HCT116 (cell line): ENCODE measurements at regions not wholly inside any gene's neighbourhood (a gene's known extent, or its start where the extent isn't known, plus 50 kb on each side); places are given as distances from the start of the nearest gene placed in this dataset.

Source experiments
- ATAC-seq: fragments of 200-7000 bp; cut with Tn5 transposase; 2 replicates; pipeline ENCODE4 v1.9.1; 2020; ENCODE audit warnings: mild to moderate bottlenecking, moderate library complexity
- BruUV-seq: library from RNA; stranded (reverse); fragments of 400-500 nt; replicated peaks from 2 replicates; lab custom pipeline; 2021; lab: Mats Ljungman, UMichigan
- CTCF ChIA-PET: fragments of 300-600 bp; sonication (Branson Sonifier 250); formaldehyde crosslinking; loops from one replicate; lab custom pipeline; 2021; ENCODE audit warnings: antibody characterized with exemption; lab: Charles Lee
- POLR2A ChIA-PET: fragments of 300-600, 350-600 bp; sonication (Branson Sonifier 250); formaldehyde crosslinking; loops from one replicate; lab custom pipeline; 2021; ENCODE audit warnings: antibody characterized with exemption; lab: Charles Lee
- RAD21 ChIA-PET, 2 experiments: fragments of 300-600 bp; sonication (Branson Sonifier 250); formaldehyde crosslinking; loops; one replicate each; lab custom pipeline; 2023; ENCODE audit warnings: low total read pairs in 2 of 2; ENCODE audit not compliant: uncharacterized antibody in 2 of 2, unreplicated experiment in 2 of 2, low non-redundant PET in 1 of 2; lab: Charles Lee
- DNase-seq: peaks from one replicate; pipeline ENCODE4 v3.0.0-alpha.2; 2010; ENCODE audit warnings: low read depth, low spot score
- H2AFZ ChIP-seq: fragments of 200-600 bp; shearing (Covaris generic), sonication (generic); 2 replicates; pipeline ENCODE4 v1.6.1; 2017; ENCODE audit warnings: low read depth, mixed run types, mixed read lengths, antibody characterized with exemption, low read length; ENCODE audit not compliant: poor library complexity, severe bottlenecking
- H3K27ac ChIP-seq: 2 replicates; pipeline ENCODE4 v1.5.1; 2012; ENCODE audit warnings: low read depth, low read length
- H3K27me3 ChIP-seq: fragments of 200-600 bp; sonication (generic); 2 replicates; pipeline ENCODE4 v1.6.1; 2016; ENCODE audit warnings: mixed run types, low read length, mixed read lengths; ENCODE audit not compliant: insufficient read depth
- H3K36me3 ChIP-seq, 2 experiments: fragments of 200-500 bp in 1 of 2; fragments of 200-600 bp in 1 of 2; sonication (Bioruptor generic) in 1 of 2; sonication (generic) in 1 of 2; 2 replicates each; pipeline versions ENCODE4 v1.5.1 to v1.6.1; 2014 to 2016; ENCODE audit warnings: low read length in 2 of 2, inconsistent platforms in 1 of 2, mixed read lengths in 1 of 2, mixed run types in 1 of 2; ENCODE audit not compliant: insufficient read depth in 2 of 2, control insufficient read depth in 1 of 2
- H3K4me1 ChIP-seq, 2 experiments: fragments of 200-600 bp in 1 of 2; sonication (generic) in 1 of 2; 2 replicates each; pipeline versions ENCODE4 v1.5.1 to v1.6.1; 2012 to 2017; ENCODE audit warnings: low read length in 2 of 2, inconsistent platforms in 1 of 2, mild to moderate bottlenecking in 1 of 2, mixed read lengths in 1 of 2, mixed run types in 1 of 2, moderate library complexity in 1 of 2; ENCODE audit not compliant: insufficient read depth in 2 of 2, control insufficient read depth in 1 of 2
- H3K4me2 ChIP-seq: fragments of 200-600 bp; sonication (generic); 2 replicates; pipeline ENCODE4 v1.6.1; 2017; ENCODE audit warnings: mixed run types, low read length, mixed read lengths
- H3K4me3 ChIP-seq, 2 experiments: fragments of 200-600 bp in 1 of 2; sonication (generic) in 1 of 2; replicated peaks in 1 of 2; 2 replicates each; pipeline ENCODE4 v1.5.1; 2011 to 2016; ENCODE audit warnings: low read length in 2 of 2, control low read depth in 1 of 2, low read depth in 1 of 2, mild to moderate bottlenecking in 1 of 2, mixed read lengths in 1 of 2, mixed run types in 1 of 2
- H3K79me2 ChIP-seq: fragments of 200-600 bp; sonication (generic); 2 replicates; pipeline ENCODE4 v1.6.1; 2017; ENCODE audit warnings: mild to moderate bottlenecking, mixed run types, low read length, moderate library complexity, mixed read lengths; ENCODE audit not compliant: insufficient read depth
- H3K9ac ChIP-seq: fragments of 200-600 bp; sonication (generic); 2 replicates; pipeline ENCODE4 v1.6.1; 2016; ENCODE audit warnings: low read length, mixed read lengths
- H3K9me2 ChIP-seq: fragments of 200-600 bp; sonication (generic), shearing (Covaris generic); 2 replicates; pipeline ENCODE4 v1.6.1; 2017; ENCODE audit warnings: mixed run types, mild to moderate bottlenecking, moderate library complexity; ENCODE audit not compliant: insufficient read depth
- H3K9me3 ChIP-seq, 2 experiments: fragments of 200-500 bp in 1 of 2; fragments of 200-600 bp in 1 of 2; sonication (Bioruptor generic) in 1 of 2; sonication (generic) in 1 of 2; 2 replicates each; pipeline ENCODE4 v1.6.1; 2014 to 2017; ENCODE audit warnings: low read length in 2 of 2, mixed read lengths in 2 of 2, inconsistent platforms in 1 of 2, low read depth in 1 of 2, mild to moderate bottlenecking in 1 of 2, mixed run types in 1 of 2, moderate library complexity in 1 of 2; ENCODE audit not compliant: control insufficient read depth in 1 of 2, insufficient read depth in 1 of 2
- H4K20me1 ChIP-seq: fragments of 200-600 bp; sonication (generic), shearing (Covaris generic); 2 replicates; pipeline ENCODE4 v1.6.1; 2017; ENCODE audit warnings: mixed run types, mild to moderate bottlenecking, moderate library complexity; ENCODE audit not compliant: insufficient read depth
- CEBPB ChIP-seq: IDR thresholded peaks from 2 replicates; pipeline ENCODE4 v1.6.1; 2012; ENCODE audit warnings: low read depth
- FOSL1 ChIP-seq: IDR thresholded peaks from 2 replicates; pipeline ENCODE4 v1.6.1; 2012; ENCODE audit warnings: low read depth
- JUND ChIP-seq: IDR thresholded peaks from 2 replicates; pipeline ENCODE4 v1.6.1; 2012
- POLR2A ChIP-seq: IDR thresholded peaks from 2 replicates; pipeline ENCODE4 v1.7.0; 2011; ENCODE audit warnings: borderline replicate concordance; ENCODE audit not compliant: insufficient read depth, insufficient read length; ENCODE audit errors: extremely low read depth
- RAD21 ChIP-seq: IDR thresholded peaks from 2 replicates; pipeline ENCODE4 v1.6.1; 2012; ENCODE audit warnings: low read depth, mild to moderate bottlenecking
- SRF ChIP-seq: IDR thresholded peaks from 2 replicates; pipeline ENCODE4 v1.6.1; 2012; ENCODE audit warnings: low read depth
- YY1 ChIP-seq: IDR thresholded peaks from 2 replicates; pipeline ENCODE4 v1.6.1; 2011; ENCODE audit warnings: low read length, low read depth, moderate library complexity, mild to moderate bottlenecking; ENCODE audit not compliant: insufficient replicate concordance; ENCODE audit errors: extremely low read depth
- intact Hi-C: fragments of 100-400 bp; cut with micrococcal nuclease; formaldehyde crosslinking; loops from 2 replicates; pipeline ENCODE4 v1.10.0; 2022
- TF ChIP-seq, protein P1 (sequence below): IDR thresholded peaks from 2 replicates; pipeline ENCODE4 v1.6.1; 2011; ENCODE audit warnings: mild to moderate bottlenecking, low read length, moderate library complexity; ENCODE audit not compliant: insufficient replicate concordance; ENCODE audit errors: extremely low read depth
- TF ChIP-seq, protein P2 (sequence below): IDR thresholded peaks from 2 replicates; pipeline ENCODE4 v1.6.1; 2012; ENCODE audit warnings: low read depth
- TF ChIP-seq, protein P3 (sequence below): IDR thresholded peaks from 2 replicates; pipeline ENCODE4 v1.6.1; 2012

DNA sequence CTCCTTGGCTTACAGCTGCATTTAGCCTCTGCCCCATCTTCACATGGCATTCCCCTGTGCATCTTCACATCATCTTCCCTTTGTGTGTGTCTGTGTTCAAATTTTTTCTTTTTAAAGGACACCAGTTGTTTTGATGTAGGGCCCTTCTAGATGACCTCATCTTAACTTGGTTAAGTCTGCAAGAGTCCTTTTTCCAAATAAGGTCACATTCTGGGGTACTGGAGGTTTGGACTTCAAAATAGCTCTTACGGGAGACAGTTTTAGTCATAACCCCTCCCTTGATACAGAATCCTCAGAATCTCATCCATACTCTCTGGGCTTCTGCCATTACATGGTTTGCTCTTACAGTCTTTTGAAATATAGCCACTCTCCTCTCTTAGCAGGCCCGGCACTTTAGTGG lies 231.5 kb upstream of the ATP6AP2 start:
- H3K79me2 ChIP-seq: no peaks in the 10 kb centered on the region
- no peaks in the 10 kb centered on the region for H3K9me2 ChIP-seq
- ChIA-PET POLR2A (no interaction called here), RAD21 (no interaction called here)
- H3K27ac ChIP-seq: no peak overlapping the region
- no peak overlapping the region for H3K4me2 ChIP-seq
- no peaks in the 10 kb centered on the region for H3K27me3 ChIP-seq
- H3K4me1 ChIP-seq: no peaks in the 10 kb centered on the region
- intact Hi-C loops: no loop called here
- DNase-seq (no peak), ATAC-seq (no peak)
- H3K9ac ChIP-seq: no peak overlapping the region
- H3K36me3 ChIP-seq: no peaks in the 10 kb centered on the region
- no peak overlapping the region for H2AFZ ChIP-seq
- TF ChIP-seq POLR2A (no peak), FOSL1 (no peak), CEBPB (no peak), JUND (no peak), RAD21 (no peak), SRF (no peak), YY1 (no peak)
- TF ChIP-seq, protein P1, sequence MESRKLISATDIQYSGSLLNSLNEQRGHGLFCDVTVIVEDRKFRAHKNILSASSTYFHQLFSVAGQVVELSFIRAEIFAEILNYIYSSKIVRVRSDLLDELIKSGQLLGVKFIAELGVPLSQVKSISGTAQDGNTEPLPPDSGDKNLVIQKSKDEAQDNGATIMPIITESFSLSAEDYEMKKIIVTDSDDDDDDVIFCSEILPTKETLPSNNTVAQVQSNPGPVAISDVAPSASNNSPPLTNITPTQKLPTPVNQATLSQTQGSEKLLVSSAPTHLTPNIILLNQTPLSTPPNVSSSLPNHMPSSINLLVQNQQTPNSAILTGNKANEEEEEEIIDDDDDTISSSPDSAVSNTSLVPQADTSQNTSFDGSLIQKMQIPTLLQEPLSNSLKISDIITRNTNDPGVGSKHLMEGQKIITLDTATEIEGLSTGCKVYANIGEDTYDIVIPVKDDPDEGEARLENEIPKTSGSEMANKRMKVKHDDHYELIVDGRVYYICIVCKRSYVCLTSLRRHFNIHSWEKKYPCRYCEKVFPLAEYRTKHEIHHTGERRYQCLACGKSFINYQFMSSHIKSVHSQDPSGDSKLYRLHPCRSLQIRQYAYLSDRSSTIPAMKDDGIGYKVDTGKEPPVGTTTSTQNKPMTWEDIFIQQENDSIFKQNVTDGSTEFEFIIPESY: no peak
- TF ChIP-seq, protein P2, sequence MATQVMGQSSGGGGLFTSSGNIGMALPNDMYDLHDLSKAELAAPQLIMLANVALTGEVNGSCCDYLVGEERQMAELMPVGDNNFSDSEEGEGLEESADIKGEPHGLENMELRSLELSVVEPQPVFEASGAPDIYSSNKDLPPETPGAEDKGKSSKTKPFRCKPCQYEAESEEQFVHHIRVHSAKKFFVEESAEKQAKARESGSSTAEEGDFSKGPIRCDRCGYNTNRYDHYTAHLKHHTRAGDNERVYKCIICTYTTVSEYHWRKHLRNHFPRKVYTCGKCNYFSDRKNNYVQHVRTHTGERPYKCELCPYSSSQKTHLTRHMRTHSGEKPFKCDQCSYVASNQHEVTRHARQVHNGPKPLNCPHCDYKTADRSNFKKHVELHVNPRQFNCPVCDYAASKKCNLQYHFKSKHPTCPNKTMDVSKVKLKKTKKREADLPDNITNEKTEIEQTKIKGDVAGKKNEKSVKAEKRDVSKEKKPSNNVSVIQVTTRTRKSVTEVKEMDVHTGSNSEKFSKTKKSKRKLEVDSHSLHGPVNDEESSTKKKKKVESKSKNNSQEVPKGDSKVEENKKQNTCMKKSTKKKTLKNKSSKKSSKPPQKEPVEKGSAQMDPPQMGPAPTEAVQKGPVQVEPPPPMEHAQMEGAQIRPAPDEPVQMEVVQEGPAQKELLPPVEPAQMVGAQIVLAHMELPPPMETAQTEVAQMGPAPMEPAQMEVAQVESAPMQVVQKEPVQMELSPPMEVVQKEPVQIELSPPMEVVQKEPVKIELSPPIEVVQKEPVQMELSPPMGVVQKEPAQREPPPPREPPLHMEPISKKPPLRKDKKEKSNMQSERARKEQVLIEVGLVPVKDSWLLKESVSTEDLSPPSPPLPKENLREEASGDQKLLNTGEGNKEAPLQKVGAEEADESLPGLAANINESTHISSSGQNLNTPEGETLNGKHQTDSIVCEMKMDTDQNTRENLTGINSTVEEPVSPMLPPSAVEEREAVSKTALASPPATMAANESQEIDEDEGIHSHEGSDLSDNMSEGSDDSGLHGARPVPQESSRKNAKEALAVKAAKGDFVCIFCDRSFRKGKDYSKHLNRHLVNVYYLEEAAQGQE: no peak
- TF ChIP-seq, protein P3, sequence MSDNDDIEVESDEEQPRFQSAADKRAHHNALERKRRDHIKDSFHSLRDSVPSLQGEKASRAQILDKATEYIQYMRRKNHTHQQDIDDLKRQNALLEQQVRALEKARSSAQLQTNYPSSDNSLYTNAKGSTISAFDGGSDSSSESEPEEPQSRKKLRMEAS: no peak
- TF ChIP-seq, all 23 proteins: peak for 0
- no TSS peak for BruUV-seq
- CTCF ChIA-PET: no interaction called here
- Histone ChIP-seq H4K20me1 (no peaks in the 10 kb centered on the region), H3K9me3 (no peaks in the 10 kb centered on the region), H3K4me3 (no peak overlapping the region)
